Keratinocyte (primary cell): ENCODE measurements at regions not wholly inside any gene's neighbourhood (a gene's known extent, or its start where the extent isn't known, plus 50 kb on each side); places are given as distances from the start of the nearest gene placed in this dataset.

Source experiments
- DNase-seq: peaks from one replicate; pipeline ENCODE4 v3.0.0-alpha.2; 2011; ENCODE audit warnings: low read depth, missing footprints, low spot score
- FAIRE-seq: peaks from 2 replicates; lab custom pipeline; 2011; peaks lifted over from hg19 to GRCh38; lab: Jason Lieb, UNC
- H2AFZ ChIP-seq: 2 replicates; pipeline ENCODE4 v1.6.0; 2012; ENCODE audit warnings: low read length, control low read depth, inconsistent platforms; ENCODE audit not compliant: control insufficient read depth
- H3K27ac ChIP-seq: 2 replicates; pipeline ENCODE4 v1.5.1; 2011; ENCODE audit warnings: low read length; ENCODE audit not compliant: control insufficient read depth, insufficient read depth
- H3K27me3 ChIP-seq: 3 replicates; pipeline ENCODE4 v1.6.0; 2011; ENCODE audit warnings: low read length; ENCODE audit not compliant: control insufficient read depth, insufficient read depth; ENCODE audit errors: extremely low read depth
- H3K36me3 ChIP-seq, 2 experiments: 2 replicates in 1 of 2; 3 replicates in 1 of 2; pipeline ENCODE4 v1.5.1; 2011; ENCODE audit warnings: low read length in 2 of 2, mild to moderate bottlenecking in 1 of 2; ENCODE audit not compliant: control insufficient read depth in 2 of 2, insufficient read depth in 2 of 2; ENCODE audit errors: extremely low read depth in 1 of 2
- H3K4me1 ChIP-seq: 3 replicates; pipeline ENCODE4 v1.5.1; 2011; ENCODE audit warnings: low read length; ENCODE audit not compliant: control insufficient read depth, insufficient read depth; ENCODE audit errors: extremely low read depth
- H3K4me2 ChIP-seq: 3 replicates; pipeline ENCODE4 v1.6.0; 2011; ENCODE audit warnings: low read depth, low read length; ENCODE audit not compliant: control insufficient read depth, insufficient read depth; ENCODE audit errors: extremely low read depth
- H3K4me3 ChIP-seq, 3 experiments: fragments of 200-600 bp in 1 of 3; sonication (generic) in 1 of 3; 2 replicates in 2 of 3; 3 replicates in 1 of 3; pipeline ENCODE4 v1.5.1; 2011 to 2016; ENCODE audit warnings: low read length in 3 of 3, mild to moderate bottlenecking in 3 of 3, control low read depth in 2 of 3, inconsistent platforms in 1 of 3, low read depth in 1 of 3, mixed read lengths in 1 of 3, mixed run types in 1 of 3, moderate library complexity in 1 of 3; ENCODE audit not compliant: control insufficient read depth in 2 of 3, insufficient read depth in 2 of 3; ENCODE audit errors: extremely low read depth in 1 of 3
- H3K79me2 ChIP-seq: 2 replicates; pipeline ENCODE4 v1.6.0; 2012; ENCODE audit warnings: low read length; ENCODE audit not compliant: control insufficient read depth, insufficient read depth
- H3K9ac ChIP-seq: 3 replicates; pipeline ENCODE4 v1.6.0; 2011; ENCODE audit warnings: low read length; ENCODE audit not compliant: control insufficient read depth, insufficient read depth; ENCODE audit errors: extremely low read depth
- H3K9me1 ChIP-seq: 3 replicates; pipeline ENCODE4 v1.6.0; 2011; ENCODE audit warnings: low read length; ENCODE audit not compliant: control insufficient read depth, insufficient read depth; ENCODE audit errors: extremely low read depth
- H3K9me3 ChIP-seq: 2 replicates; pipeline ENCODE4 v1.5.1; 2012; ENCODE audit warnings: low read depth, low read length; ENCODE audit not compliant: control insufficient read depth
- H4K20me1 ChIP-seq: 3 replicates; pipeline ENCODE4 v1.6.0; 2011; ENCODE audit warnings: low read length; ENCODE audit not compliant: control insufficient read depth, insufficient read depth; ENCODE audit errors: extremely low read depth
- EZH2 ChIP-seq: IDR thresholded peaks from one replicate; pipeline ENCODE4 v1.6.1; 2012; ENCODE audit warnings: inconsistent platforms, mild to moderate bottlenecking, low read length, moderate library complexity
- dilution Hi-C: fragments of 300-500 bp; cut with MboI; formaldehyde crosslinking; loops from one replicate; pipeline ENCODE4 v1.7.0; 2020; ENCODE audit warnings: low sequenced_read_pairs; ENCODE audit not compliant: extremely low pct_ligation_motif_present
- TF ChIP-seq, protein P1 (sequence below), 3 experiments: IDR thresholded peaks in 1 of 3; conservative IDR thresholded peaks in 1 of 3; optimal IDR thresholded peaks in 1 of 3; 2 replicates in 2 of 3; 3 replicates in 1 of 3; pipeline versions ENCODE3 to v1.5.1; 2011; ENCODE audit warnings: low read length in 3 of 3, mild to moderate bottlenecking in 3 of 3, moderate library complexity in 2 of 3, control low read depth in 1 of 3, inconsistent platforms in 1 of 3; ENCODE audit not compliant: insufficient read depth in 2 of 3; ENCODE audit errors: extremely low read depth in 1 of 3

GRCh38 chr18:72648079-72648478 lies 103.9 kb upstream of the CBLN2 start:
- Histone ChIP-seq H3K9me3 (no peaks in the 10 kb centered on the region), H3K27me3 (no peaks in the 10 kb centered on the region), H3K36me3 (no peaks in the 10 kb centered on the region), H2AFZ (no peak overlapping the region), H3K4me2 (no peak overlapping the region), H3K79me2 (no peaks in the 10 kb centered on the region), H3K9me1 (no peaks in the 10 kb centered on the region), H3K4me1 (no peaks in the 10 kb centered on the region), H4K20me1 (no peaks in the 10 kb centered on the region), H3K27ac (no peak overlapping the region), H3K9ac (no peak overlapping the region), H3K4me3 (no peak overlapping the region)
- dilution Hi-C loops: no loop called here
- no peak for DNase-seq
- FAIRE-seq: no peak
- TF ChIP-seq, protein P1, sequence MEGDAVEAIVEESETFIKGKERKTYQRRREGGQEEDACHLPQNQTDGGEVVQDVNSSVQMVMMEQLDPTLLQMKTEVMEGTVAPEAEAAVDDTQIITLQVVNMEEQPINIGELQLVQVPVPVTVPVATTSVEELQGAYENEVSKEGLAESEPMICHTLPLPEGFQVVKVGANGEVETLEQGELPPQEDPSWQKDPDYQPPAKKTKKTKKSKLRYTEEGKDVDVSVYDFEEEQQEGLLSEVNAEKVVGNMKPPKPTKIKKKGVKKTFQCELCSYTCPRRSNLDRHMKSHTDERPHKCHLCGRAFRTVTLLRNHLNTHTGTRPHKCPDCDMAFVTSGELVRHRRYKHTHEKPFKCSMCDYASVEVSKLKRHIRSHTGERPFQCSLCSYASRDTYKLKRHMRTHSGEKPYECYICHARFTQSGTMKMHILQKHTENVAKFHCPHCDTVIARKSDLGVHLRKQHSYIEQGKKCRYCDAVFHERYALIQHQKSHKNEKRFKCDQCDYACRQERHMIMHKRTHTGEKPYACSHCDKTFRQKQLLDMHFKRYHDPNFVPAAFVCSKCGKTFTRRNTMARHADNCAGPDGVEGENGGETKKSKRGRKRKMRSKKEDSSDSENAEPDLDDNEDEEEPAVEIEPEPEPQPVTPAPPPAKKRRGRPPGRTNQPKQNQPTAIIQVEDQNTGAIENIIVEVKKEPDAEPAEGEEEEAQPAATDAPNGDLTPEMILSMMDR (optimal IDR thresholded peaks at IDR 0.05 in 1 of 3, IDR thresholded peaks at IDR 0.05 in 1 of 3, conservative IDR thresholded peaks at IDR 0.05 in 1 of 3; ENCODE audit: extremely low read depth in 1 of 3, insufficient read depth in 2 of 3, low read length in 3 of 3): no peak
- no peak for TF ChIP-seq EZH2

GRCh38 chr18:72640557-72640956 lies 96.4 kb upstream of the CBLN2 start:
- no peaks in the 10 kb centered on the region for H3K9me3 ChIP-seq
- no peaks in the 10 kb centered on the region for H3K79me2 ChIP-seq
- H4K20me1 ChIP-seq: no peaks in the 10 kb centered on the region
- no peaks in the 10 kb centered on the region for H3K9me1 ChIP-seq
- no peak overlapping the region for H3K4me3 ChIP-seq
- H3K27me3 ChIP-seq: no peaks in the 10 kb centered on the region
- FAIRE-seq (no peak), DNase-seq (no peak)
- dilution Hi-C loops: no loop called here
- no peak overlapping the region for H2AFZ ChIP-seq
- no peak overlapping the region for H3K27ac ChIP-seq
- TF ChIP-seq, protein P1 (optimal IDR thresholded peaks at IDR 0.05 in 1 of 3, IDR thresholded peaks at IDR 0.05 in 1 of 3, conservative IDR thresholded peaks at IDR 0.05 in 1 of 3; ENCODE audit: extremely low read depth in 1 of 3, insufficient read depth in 2 of 3, low read length in 3 of 3): no peak
- no peak for TF ChIP-seq EZH2
- no peak overlapping the region for H3K4me2 ChIP-seq
- no peak overlapping the region for H3K9ac ChIP-seq
- H3K36me3 ChIP-seq: no peaks in the 10 kb centered on the region
- H3K4me1 ChIP-seq: no peaks in the 10 kb centered on the region
